ENCODE measurements at regions not wholly inside any gene's neighbourhood (a gene's known extent, or its start where the extent isn't known, plus 50 kb on each side); places are given as distances from the start of the nearest gene placed in this dataset.

DNA sequence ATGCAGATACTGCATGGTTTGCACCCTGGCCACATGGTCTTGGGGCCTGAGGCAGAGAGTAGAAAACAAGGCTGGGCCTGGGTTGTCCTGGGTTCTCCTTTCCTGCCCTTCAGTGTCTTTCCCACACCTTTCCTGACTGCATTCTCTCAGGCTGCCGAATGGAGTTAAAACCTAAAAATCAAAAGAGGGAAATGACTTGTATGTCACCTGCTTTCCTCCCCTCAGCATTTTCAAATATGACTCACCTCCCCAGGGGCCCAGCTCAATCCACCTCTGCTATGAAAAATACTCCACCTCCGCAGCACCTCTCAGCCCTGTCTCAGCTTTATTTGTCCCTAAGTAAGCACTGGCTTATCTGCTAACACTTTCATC lies 457.8 kb upstream of the MEX3C start:
- Histone ChIP-seq H3K9me2 (ENCODE audit: insufficient read depth) (no peaks in the 10 kb centered on the region), H3K9ac (ENCODE audit: low read length) (no peak overlapping the region), H3K79me2 (ENCODE audit: insufficient read depth, low read length) (no peaks in the 10 kb centered on the region), H3K27ac (ENCODE audit: low read depth, low read length) (no peak overlapping the region), H4K20me1 (ENCODE audit: insufficient read depth) (no peaks in the 10 kb centered on the region), H3K9me3 (ENCODE audit: control insufficient read depth in 1 of 2, insufficient read depth in 1 of 2, low read depth in 1 of 2, low read length in 2 of 2) (no peaks in the 10 kb centered on the region), H2AFZ (ENCODE audit: low read depth, low read length, poor library complexity, severe bottlenecking) (no peak overlapping the region), H3K4me2 (ENCODE audit: low read length) (no peak overlapping the region), H3K4me3 (replicated peaks in 1 of 2; ENCODE audit: low read depth in 1 of 2, low read length in 2 of 2) (no peak overlapping the region), H3K4me1 (ENCODE audit: control insufficient read depth in 1 of 2, insufficient read depth in 2 of 2, low read length in 2 of 2) (no peaks in the 10 kb centered on the region), H3K36me3 (ENCODE audit: control insufficient read depth in 1 of 2, insufficient read depth in 2 of 2, low read length in 2 of 2) (no peaks in the 10 kb centered on the region), H3K27me3 (ENCODE audit: insufficient read depth, low read length) (no peaks in the 10 kb centered on the region)
- BruUV-seq (replicated peaks): no TSS peak
- intact Hi-C loops (cut with micrococcal nuclease): no loop called here
- ATAC-seq (no peak), DNase-seq (ENCODE audit: low read depth, low spot score) (no peak)
- RAD21 ChIA-PET (ENCODE audit: low non-redundant PET in 1 of 2, low total read pairs in 2 of 2, uncharacterized antibody in 2 of 2, unreplicated experiment in 2 of 2): no interaction called here
- POLR2A ChIA-PET: no interaction called here
- CTCF ChIA-PET: no interaction called here
- no peak for TF ChIP-seq ATF3 (IDR thresholded peaks at IDR 0.05)
- no peak for TF ChIP-seq POLR2A (IDR thresholded peaks at IDR 0.05; ENCODE audit: borderline replicate concordance, extremely low read depth, insufficient read depth, insufficient read length)

- ChIA-PET RAD21 (ENCODE audit: low non-redundant PET in 1 of 2, low total read pairs in 2 of 2, uncharacterized antibody in 2 of 2, unreplicated experiment in 2 of 2) (no interaction called here), CTCF (no interaction called here), POLR2A (no interaction called here)
- TF ChIP-seq CBX3 (IDR thresholded peaks at IDR 0.05; ENCODE audit: low read depth): no peak
- no peak for TF ChIP-seq SP1 (IDR thresholded peaks at IDR 0.05; ENCODE audit: low read depth)
- no peak for TF ChIP-seq POLR2A (IDR thresholded peaks at IDR 0.05; ENCODE audit: borderline replicate concordance, extremely low read depth, insufficient read depth, insufficient read length)
- no peak for TF ChIP-seq RAD21 (IDR thresholded peaks at IDR 0.05; ENCODE audit: low read depth)
- H3K27ac ChIP-seq (ENCODE audit: low read depth, low read length): no peak overlapping the region
- H3K9me2 ChIP-seq (ENCODE audit: insufficient read depth): no peaks in the 10 kb centered on the region
- no peaks in the 10 kb centered on the region for H3K79me2 ChIP-seq (ENCODE audit: insufficient read depth, low read length)
- H3K36me3 ChIP-seq (ENCODE audit: control insufficient read depth in 1 of 2, insufficient read depth in 2 of 2, low read length in 2 of 2): no peaks in the 10 kb centered on the region
- no peaks in the 10 kb centered on the region for H3K27me3 ChIP-seq (ENCODE audit: insufficient read depth, low read length)
- H3K4me3 ChIP-seq (replicated peaks in 1 of 2; ENCODE audit: low read depth in 1 of 2, low read length in 2 of 2): no peak overlapping the region
- no peak overlapping the region for H3K9ac ChIP-seq (ENCODE audit: low read length)
- ATAC-seq: no peak
- DNase-seq (ENCODE audit: low read depth, low spot score): no peak
- no peaks in the 10 kb centered on the region for H3K9me3 ChIP-seq (ENCODE audit: control insufficient read depth in 1 of 2, insufficient read depth in 1 of 2, low read depth in 1 of 2, low read length in 2 of 2)
- BruUV-seq (replicated peaks): no TSS peak
- no peak overlapping the region for H3K4me2 ChIP-seq (ENCODE audit: low read length)
- no peaks in the 10 kb centered on the region for H4K20me1 ChIP-seq (ENCODE audit: insufficient read depth)
- H3K4me1 ChIP-seq (ENCODE audit: control insufficient read depth in 1 of 2, insufficient read depth in 2 of 2, low read length in 2 of 2): no peaks in the 10 kb centered on the region
- H2AFZ ChIP-seq (ENCODE audit: low read depth, low read length, poor library complexity, severe bottlenecking): no peak overlapping the region
- intact Hi-C loops (cut with micrococcal nuclease): no loop called here
Observed at GRCh38 chr18:51656249-51656648, 458.8 kb upstream of the MEX3C start.

All from HCT116 (cell line).